HK-2 (cell line): ENCODE measurements at regions not wholly inside any gene's neighbourhood (a gene's known extent, or its start where the extent isn't known, plus 50 kb on each side); places are given as distances from the start of the nearest gene placed in this dataset.

Experiments used
- DNase-seq: peaks from one replicate; pipeline ENCODE4 v3.0.0-alpha.2; 2018; ENCODE audit not compliant: unreplicated experiment

DNA sequence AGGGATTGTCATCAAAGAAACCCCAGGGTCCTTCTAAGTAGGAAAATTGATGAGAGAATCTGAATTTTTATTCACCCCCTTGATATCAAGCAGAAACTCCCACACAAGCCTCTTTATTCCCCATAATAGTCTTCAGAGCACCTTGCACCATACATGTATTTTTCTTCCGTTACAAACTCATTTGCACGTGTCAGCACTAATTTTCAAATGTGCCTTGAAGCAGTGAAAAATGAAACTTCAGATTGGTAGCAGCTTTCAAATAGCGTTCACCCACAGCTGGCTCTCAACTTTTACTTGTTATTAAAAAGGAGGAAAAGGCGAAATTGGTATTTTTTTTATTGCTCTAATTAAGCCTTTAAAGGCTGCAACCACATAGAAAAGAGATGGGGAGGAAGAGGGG lies 343.0 kb upstream of the TENM4 start:
- no peak for DNase-seq

DNA sequence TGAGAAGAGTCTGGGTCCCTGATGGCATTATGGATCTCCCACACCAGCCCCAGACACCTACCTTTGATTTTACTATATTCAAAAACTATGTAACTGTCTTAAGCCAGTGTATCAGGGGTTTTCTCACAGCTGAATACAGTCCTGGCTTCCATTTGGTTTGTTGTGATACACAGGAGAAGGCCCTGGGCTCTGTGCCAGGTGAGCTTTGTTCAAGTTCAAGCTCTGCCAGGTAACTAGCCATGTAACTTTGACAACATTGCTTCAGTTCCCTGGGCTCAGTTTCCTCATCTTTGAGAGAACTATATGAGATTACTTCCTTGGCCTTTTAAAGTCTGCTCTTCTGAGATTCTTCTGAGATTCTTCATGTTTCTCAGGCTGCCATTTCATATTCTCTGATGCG lies 327.5 kb upstream of the TENM4 start:
- DNase-seq, result no peak

DNA sequence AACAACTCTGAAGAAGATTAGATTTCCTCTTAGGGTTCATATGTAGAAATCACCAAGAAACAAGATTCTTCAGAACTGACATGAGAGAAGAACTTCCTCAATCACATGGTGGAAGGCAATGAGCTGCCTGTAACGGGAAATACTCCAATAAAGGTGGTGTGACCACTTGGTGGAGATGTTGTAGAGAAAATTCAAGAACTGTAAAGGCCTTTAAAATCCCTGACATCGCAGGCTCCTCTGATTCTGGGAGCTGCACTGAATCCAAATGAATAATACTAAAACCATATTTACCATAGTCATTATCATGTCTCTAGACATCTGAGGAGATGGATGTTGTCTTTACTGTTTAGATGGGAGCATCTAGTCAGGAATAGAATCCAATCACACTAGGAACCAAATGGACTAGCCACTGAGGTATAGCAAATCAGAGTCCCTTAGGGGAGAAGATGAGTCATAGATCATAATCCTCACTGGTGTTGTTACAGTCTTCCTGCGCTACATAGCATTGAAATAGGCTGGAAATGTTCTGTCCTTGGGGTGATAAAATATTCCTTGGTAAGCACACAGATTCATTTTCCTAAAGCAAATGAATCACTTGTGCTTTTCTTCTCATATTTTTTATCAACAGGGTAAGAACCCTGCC lies 321.6 kb upstream of the TENM4 start:
- no peak for DNase-seq

DNA sequence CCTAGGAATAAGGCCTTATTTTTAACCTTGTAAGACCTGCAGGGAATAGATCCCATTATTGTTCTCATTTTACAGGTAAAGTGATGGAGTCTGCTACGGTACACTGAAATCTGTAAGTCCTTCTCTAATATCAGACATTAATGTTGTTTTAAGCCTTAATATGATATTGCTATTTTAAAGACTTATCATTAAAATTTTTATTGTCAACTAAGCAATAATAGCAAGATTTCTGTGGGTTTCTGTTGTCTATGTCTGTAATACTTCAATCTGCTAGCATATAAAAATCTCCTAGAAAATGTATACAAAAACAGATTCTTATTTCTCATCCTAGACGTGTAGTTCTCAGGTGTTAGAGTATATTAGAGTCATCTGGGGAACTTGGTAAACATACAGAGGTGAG lies 317.5 kb upstream of the TENM4 start:
- no peak for DNase-seq

GRCh38 chr11:79747406-79747805 lies 306.6 kb upstream of the TENM4 start:
- no peak for DNase-seq

- no peak for DNase-seq
Observed at GRCh38 chr11:79744941-79745340, 304.1 kb upstream of the TENM4 start.

- no peak for DNase-seq
Observed at GRCh38 chr11:79742176-79742575, 301.3 kb upstream of the TENM4 start.

DNA sequence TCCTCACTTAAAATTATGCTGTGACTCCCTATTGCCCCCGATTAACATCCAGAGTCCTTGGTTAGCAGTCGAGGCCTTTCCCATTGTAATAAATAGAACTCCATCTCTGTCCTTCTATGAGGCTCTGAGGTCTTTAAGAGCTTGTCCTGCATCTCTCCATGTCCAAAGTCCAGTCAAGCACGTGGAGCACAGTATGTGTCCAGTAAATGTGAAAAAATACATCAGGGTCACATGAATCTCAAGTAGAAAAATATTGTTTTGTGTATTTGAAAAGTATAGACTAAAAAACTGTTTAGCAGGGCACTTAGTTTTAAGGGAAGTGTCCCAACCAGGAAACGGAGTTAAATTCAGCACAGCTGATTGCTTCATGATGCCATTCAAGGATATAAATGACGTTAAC lies 298.8 kb upstream of the TENM4 start:
- no peak for DNase-seq

DNA sequence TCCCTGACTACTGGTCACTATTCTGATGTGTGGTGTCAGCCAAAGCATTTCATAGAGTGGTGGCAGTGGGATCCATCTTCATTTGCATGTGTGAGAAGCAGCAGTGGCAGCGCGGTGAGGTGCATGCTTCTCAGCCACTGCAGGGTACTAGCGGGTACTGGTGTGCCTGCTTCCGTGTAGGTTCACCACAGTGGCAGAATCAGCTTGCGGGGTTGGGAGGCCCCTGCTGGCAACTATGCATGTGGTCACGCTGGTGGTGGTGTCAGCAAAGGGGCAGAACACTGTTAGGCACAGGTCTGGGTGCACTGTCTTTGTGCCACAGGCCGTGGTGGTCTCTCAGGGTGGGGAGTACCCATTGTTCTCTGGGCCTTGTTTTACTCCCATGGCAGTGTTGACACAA lies 286.4 kb upstream of the TENM4 start:
- no peak for DNase-seq

- no peak for DNase-seq
Observed at GRCh38 chr11:79720115-79720514, 279.3 kb upstream of the TENM4 start.

DNA sequence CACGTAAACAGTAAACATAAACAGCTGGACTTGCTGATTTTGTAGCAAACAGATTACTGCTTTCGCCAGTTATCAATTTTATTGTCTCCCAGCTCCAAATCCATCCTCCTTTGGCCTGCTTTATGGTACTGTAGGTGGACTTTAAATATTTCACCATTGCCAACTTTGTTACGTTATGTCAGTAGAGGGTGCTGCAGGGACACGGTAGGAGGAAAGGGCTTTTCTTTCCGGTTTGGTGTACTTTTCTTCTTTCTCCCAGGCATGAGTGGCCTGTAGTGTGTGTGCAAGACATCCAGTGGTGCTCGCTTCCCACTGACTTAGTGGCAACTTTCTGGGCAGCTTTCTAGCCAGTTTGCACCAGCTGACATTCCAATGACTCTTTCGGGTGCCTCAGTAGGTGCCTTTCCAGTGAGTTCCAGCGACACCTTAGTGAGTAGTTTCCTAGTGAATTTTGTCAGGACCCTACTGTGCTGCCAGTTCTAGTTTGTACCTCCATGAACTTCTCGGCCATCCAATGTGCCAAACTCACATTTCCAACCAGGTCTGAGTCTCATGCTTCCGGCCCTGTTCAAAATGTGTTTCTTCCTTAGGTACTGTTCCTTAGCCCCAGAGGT lies 267.6 kb upstream of the TENM4 start:
- DNase-seq, result peak; percentile 26

DNA sequence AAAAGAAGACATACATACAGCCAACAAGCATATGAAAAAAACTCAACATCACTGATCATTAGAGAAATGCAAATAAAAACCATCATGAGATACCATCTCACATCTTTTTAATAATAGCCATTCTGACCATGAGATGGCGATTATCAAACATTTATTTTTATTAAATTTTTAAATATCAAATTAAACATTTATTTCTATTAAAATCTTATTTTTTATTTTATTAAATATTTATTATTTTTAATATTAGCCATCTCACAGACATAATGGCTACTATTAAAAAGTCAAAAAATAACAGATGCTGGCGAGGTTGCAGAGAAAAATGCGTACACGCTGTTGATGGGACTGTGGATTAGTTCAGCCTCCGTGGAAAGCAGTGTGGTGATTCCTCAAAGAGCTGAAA lies 264.8 kb upstream of the TENM4 start:
- no peak for DNase-seq

- no peak for DNase-seq
Observed at GRCh38 chr11:79702303-79702702, 261.5 kb upstream of the TENM4 start.

GRCh38 chr11:79699246-79699645 lies 258.4 kb upstream of the TENM4 start:
- DNase-seq, result no peak

DNA sequence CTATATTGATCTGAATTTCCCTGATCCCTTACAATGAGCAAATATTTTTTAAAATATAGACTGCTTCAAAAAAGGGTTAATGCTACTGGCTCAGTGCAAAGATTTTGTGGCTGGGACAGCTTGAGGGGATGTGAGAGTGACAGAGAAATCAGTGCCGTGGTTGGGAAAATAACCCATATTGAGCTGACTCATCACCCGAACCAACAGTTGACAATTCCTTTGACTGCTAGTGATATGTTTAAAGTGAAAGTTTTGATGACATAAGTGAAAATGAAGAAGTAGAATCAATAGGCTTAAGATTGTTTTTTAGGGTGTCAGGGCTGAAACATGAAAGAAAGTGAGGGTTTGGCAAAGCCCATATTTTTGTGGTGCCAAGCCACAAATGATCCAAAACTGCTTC lies 257.1 kb upstream of the TENM4 start:
- no peak for DNase-seq

DNA sequence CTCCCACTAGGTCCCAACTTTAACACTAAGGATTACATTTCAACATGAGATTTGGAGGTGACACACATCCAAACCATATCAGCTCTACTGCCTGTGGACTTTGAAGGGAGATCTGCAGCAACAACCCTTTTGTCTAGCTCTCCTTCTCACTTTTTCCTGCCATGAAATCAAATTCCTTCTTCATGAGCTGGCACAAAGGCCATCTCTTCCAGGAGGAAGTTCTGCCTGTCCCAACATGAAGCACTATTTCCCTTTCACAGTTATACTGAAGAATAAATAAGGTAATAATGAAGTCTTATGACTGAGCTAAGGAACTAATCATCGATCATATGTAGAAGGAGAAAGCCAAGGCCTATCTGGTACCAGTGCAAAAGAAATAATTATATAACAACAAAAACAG lies 253.5 kb upstream of the TENM4 start:
- DNase-seq, result no peak

GRCh38 chr11:79691445-79691844 lies 250.6 kb upstream of the TENM4 start:
- DNase-seq, result no peak

- no peak for DNase-seq
Observed at GRCh38 chr11:79686703-79687419, 246.0 kb upstream of the TENM4 start.

DNA sequence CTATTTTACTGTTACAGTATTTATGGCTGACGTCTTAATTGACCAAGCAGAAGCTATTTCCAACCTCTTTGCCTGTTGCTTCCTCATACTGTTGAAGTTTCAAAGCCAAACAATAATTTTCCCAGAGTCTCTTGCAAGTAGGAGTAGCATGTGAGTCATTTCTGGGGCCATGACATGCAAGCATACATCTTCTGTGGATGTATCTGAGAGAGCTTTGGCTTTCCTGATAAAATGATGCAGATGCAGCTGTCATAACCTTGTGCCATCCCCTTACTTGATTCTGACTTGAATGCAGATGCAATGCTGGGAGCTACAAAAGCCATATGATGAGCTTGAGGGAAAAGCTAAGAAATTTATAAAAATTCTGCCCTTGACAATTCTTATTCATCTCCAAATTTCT lies 243.1 kb upstream of the TENM4 start:
- no peak for DNase-seq

GRCh38 chr11:79678780-79679452 lies 238.1 kb upstream of the TENM4 start:
- DNase-seq, result no peak

DNA sequence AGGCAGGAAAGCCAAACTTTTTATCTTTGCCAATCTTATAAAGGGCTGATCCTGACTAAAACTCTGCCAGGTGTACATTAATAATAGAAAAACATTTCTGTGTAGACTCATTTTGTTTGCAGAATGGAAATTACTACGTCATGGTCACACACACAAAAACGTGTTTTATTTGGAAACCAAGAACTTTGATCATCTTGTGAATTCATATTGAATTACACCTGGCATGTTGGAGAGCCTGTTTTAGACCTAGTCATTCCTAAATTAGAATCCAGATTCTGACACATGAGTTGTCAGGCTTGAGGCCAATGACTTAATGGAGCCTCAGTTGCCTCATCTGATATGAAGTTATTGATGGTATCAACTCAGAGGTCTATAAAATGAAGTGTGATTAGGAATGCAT lies 235.6 kb upstream of the TENM4 start:
- no peak for DNase-seq

GRCh38 chr11:79675081-79675480 lies 234.3 kb upstream of the TENM4 start:
- DNase-seq, result no peak

- no peak for DNase-seq
Observed at GRCh38 chr11:79672786-79673185, 232.0 kb upstream of the TENM4 start.
